ENCODE measurements at regions not wholly inside any gene's neighbourhood (a gene's known extent, or its start where the extent isn't known, plus 50 kb on each side); places are given as distances from the start of the nearest gene placed in this dataset.

GRCh38 chrY:7826533-7826932, 915.0 kb upstream of the AMELY start:
- no TSS peak for BruUV-seq (replicated peaks)
- Histone ChIP-seq H2AFZ (ENCODE audit: low read length) (no peak overlapping the region), H3K9me3 (ENCODE audit: low read length) (no peaks in the 10 kb centered on the region), H3K79me2 (ENCODE audit: insufficient read depth, low read depth, low read length) (no peaks in the 10 kb centered on the region), H3K9me2 (ENCODE audit: insufficient read depth, low read length) (no peaks in the 10 kb centered on the region), H3K27ac (ENCODE audit: low read depth, low read length, poor library complexity, severe bottlenecking) (no peak overlapping the region), H3K4me3 (ENCODE audit: low read depth, low read length, poor library complexity, severe bottlenecking) (no peak overlapping the region), H4K20me1 (ENCODE audit: insufficient read depth, low read length) (no peaks in the 10 kb centered on the region), H3K4me1 (ENCODE audit: insufficient read depth, low read length, poor library complexity, severe bottlenecking) (no peaks in the 10 kb centered on the region), H3K36me3 (ENCODE audit: insufficient read depth, low read length) (no peaks in the 10 kb centered on the region), H3K4me2 (ENCODE audit: low read length) (no peak overlapping the region)
- TF ChIP-seq, protein P1, sequence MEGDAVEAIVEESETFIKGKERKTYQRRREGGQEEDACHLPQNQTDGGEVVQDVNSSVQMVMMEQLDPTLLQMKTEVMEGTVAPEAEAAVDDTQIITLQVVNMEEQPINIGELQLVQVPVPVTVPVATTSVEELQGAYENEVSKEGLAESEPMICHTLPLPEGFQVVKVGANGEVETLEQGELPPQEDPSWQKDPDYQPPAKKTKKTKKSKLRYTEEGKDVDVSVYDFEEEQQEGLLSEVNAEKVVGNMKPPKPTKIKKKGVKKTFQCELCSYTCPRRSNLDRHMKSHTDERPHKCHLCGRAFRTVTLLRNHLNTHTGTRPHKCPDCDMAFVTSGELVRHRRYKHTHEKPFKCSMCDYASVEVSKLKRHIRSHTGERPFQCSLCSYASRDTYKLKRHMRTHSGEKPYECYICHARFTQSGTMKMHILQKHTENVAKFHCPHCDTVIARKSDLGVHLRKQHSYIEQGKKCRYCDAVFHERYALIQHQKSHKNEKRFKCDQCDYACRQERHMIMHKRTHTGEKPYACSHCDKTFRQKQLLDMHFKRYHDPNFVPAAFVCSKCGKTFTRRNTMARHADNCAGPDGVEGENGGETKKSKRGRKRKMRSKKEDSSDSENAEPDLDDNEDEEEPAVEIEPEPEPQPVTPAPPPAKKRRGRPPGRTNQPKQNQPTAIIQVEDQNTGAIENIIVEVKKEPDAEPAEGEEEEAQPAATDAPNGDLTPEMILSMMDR (conservative IDR thresholded peaks at IDR 0.05; ENCODE audit: low read length), result no peak
- no peak for TF ChIP-seq EZH2phosphoT487 (IDR thresholded peaks at IDR 0.05; ENCODE audit: borderline replicate concordance, low read depth, low read length)
- DNase-seq (ENCODE audit: low spot score), result no peak
- intact Hi-C loops (cut with micrococcal nuclease; ENCODE audit: unreplicated experiment), result no loop called here
- CTCF ChIA-PET (ENCODE audit: unreplicated experiment), result no interaction called here
- POLR2A ChIA-PET, result no interaction called here

DNA sequence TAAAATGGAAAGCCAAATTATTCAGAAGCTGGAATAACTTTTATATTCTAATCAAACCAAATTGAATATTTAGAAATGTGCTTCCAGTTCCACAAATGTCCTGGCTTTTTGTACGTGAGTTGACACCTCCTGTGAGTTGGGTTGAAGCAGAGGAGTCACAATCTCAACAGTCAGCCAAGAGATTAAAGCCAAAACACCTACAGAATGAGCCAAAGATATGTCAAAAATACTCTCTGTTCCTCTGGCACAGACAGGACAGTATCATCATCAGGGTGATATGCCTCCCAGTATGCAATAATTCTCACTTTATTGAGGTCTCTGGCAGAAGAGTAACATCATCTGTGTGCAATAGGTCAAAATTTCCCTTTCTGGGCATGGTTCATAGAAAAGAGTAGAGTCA, 914.3 kb upstream of the AMELY start:
- BruUV-seq (replicated peaks), result no TSS peak
- ChIA-PET POLR2A (no interaction called here), CTCF (ENCODE audit: unreplicated experiment) (no interaction called here)
- H2AFZ ChIP-seq (ENCODE audit: low read length), result no peak overlapping the region
- H3K79me2 ChIP-seq (ENCODE audit: insufficient read depth, low read depth, low read length), result no peaks in the 10 kb centered on the region
- no peaks in the 10 kb centered on the region for H3K4me1 ChIP-seq (ENCODE audit: insufficient read depth, low read length, poor library complexity, severe bottlenecking)
- DNase-seq (ENCODE audit: low spot score), result no peak
- H3K36me3 ChIP-seq (ENCODE audit: insufficient read depth, low read length), result no peaks in the 10 kb centered on the region
- intact Hi-C loops (cut with micrococcal nuclease; ENCODE audit: unreplicated experiment), result no loop called here
- H3K9me2 ChIP-seq (ENCODE audit: insufficient read depth, low read length), result no peaks in the 10 kb centered on the region
- no peaks in the 10 kb centered on the region for H4K20me1 ChIP-seq (ENCODE audit: insufficient read depth, low read length)
- no peaks in the 10 kb centered on the region for H3K9me3 ChIP-seq (ENCODE audit: low read length)
- no peak overlapping the region for H3K4me2 ChIP-seq (ENCODE audit: low read length)
- no peak for TF ChIP-seq EZH2phosphoT487 (IDR thresholded peaks at IDR 0.05; ENCODE audit: borderline replicate concordance, low read depth, low read length)
- TF ChIP-seq, protein P1 (conservative IDR thresholded peaks at IDR 0.05; ENCODE audit: low read length), result no peak
- H3K27ac ChIP-seq (ENCODE audit: low read depth, low read length, poor library complexity, severe bottlenecking), result no peak overlapping the region
- no peak overlapping the region for H3K4me3 ChIP-seq (ENCODE audit: low read depth, low read length, poor library complexity, severe bottlenecking)

DNA sequence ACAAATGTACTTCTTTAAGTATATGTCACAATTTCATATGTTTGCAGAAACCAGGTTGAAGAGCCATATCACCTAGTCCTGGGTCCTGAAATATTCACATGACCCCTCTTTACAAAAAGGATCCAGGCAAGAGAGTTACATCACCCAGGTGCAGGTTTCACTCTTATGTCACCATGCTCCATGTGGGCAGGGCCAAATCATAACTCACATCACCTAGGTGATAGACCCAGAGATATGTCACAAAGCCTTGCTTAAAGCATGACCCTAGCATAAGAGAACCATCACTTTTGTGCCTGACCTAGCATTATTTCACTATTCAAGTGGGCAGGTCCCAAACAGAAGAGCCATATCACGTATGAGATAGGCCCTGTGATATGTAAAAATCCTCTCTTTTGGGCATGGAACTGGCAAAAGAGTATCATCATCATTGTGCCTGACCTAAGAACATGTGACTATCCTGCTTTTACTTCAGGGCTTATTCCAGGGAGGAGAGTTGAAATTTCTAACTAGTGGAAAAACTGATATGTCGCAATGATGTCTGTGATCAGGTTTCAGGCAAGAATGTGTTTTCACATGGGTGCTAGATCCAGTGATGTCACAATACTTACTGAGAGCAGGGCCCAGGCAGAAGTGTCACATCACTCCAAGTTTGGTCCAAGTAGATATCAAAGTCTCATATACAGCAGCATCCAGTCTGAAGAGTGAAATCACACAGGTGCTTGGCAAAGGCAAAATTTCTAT, 909.9 kb upstream of the AMELY start:
- no peaks in the 10 kb centered on the region for H3K79me2 ChIP-seq (ENCODE audit: insufficient read depth, low read depth, low read length)
- H3K27ac ChIP-seq (ENCODE audit: low read depth, low read length, poor library complexity, severe bottlenecking), result no peak overlapping the region
- H3K4me3 ChIP-seq (ENCODE audit: low read depth, low read length, poor library complexity, severe bottlenecking), result no peak overlapping the region
- ChIA-PET CTCF (ENCODE audit: unreplicated experiment) (no interaction called here), POLR2A (no interaction called here)
- no peaks in the 10 kb centered on the region for H4K20me1 ChIP-seq (ENCODE audit: insufficient read depth, low read length)
- H3K4me2 ChIP-seq (ENCODE audit: low read length), result no peak overlapping the region
- intact Hi-C loops (cut with micrococcal nuclease; ENCODE audit: unreplicated experiment), result no loop called here
- H3K9me2 ChIP-seq (ENCODE audit: insufficient read depth, low read length), result no peaks in the 10 kb centered on the region
- no TSS peak for BruUV-seq (replicated peaks)
- DNase-seq (ENCODE audit: low spot score), result no peak
- no peaks in the 10 kb centered on the region for H3K36me3 ChIP-seq (ENCODE audit: insufficient read depth, low read length)
- H3K9me3 ChIP-seq (ENCODE audit: low read length), result no peaks in the 10 kb centered on the region
- H2AFZ ChIP-seq (ENCODE audit: low read length), result no peak overlapping the region
- no peaks in the 10 kb centered on the region for H3K4me1 ChIP-seq (ENCODE audit: insufficient read depth, low read length, poor library complexity, severe bottlenecking)
- no peak for TF ChIP-seq EZH2phosphoT487 (IDR thresholded peaks at IDR 0.05; ENCODE audit: borderline replicate concordance, low read depth, low read length)
- TF ChIP-seq, protein P1 (conservative IDR thresholded peaks at IDR 0.05; ENCODE audit: low read length), result no peak

All from OCI-LY7 (cell line).